ENCODE measurements at regions not wholly inside any gene's neighbourhood (a gene's known extent, or its start where the extent isn't known, plus 50 kb on each side); places are given as distances from the start of the nearest gene placed in this dataset.
A peak's percentile ranks its signal among the peaks of the same experiment; 100 is the strongest.

DNA sequence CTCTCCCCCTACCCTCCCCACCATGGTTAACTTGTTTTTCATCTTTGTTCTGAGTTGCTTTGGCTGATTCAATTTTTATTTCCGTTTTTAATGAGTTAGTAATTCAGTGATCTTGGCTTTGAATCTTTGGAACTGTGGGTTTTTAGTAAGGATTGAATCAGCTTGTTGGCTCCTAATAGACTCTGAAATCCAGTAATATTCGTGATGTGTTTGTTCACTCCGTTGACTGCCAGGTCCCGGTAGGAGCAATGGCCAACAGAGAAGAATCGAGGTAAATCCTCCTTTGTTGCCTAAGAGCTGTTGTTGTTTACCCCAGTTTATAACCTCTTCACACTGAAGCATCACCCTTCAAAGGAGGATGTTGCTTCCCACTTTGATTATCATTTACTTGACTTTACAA lies 92.7 kb downstream of the PCSK1 start:
- no peaks in the 10 kb centered on the region for H3K36me3 ChIP-seq (ENCODE audit: control insufficient read depth, insufficient read depth, low read length)
- H3K4me3 ChIP-seq (ENCODE audit: low read length): no peak overlapping the region
- H3K27me3 ChIP-seq (ENCODE audit: control insufficient read depth, insufficient read depth, low read length): no peaks in the 10 kb centered on the region
- H3K9ac ChIP-seq (ENCODE audit: low read length): no peak overlapping the region
- H3K9me3 ChIP-seq (ENCODE audit: control insufficient read depth, low read length): no peaks in the 10 kb centered on the region
- peaks cover 13% of the 10 kb centered on the region for H3K4me1 ChIP-seq (ENCODE audit: control insufficient read depth, insufficient read depth, low read length)

- no peak overlapping the region for H3K9ac ChIP-seq (ENCODE audit: low read length)
- H3K27me3 ChIP-seq (ENCODE audit: control insufficient read depth, insufficient read depth, low read length): no peaks in the 10 kb centered on the region
- no peaks in the 10 kb centered on the region for H3K36me3 ChIP-seq (ENCODE audit: control insufficient read depth, insufficient read depth, low read length)
- H3K4me3 ChIP-seq (ENCODE audit: low read length): no peak overlapping the region
- peaks cover 13% of the 10 kb centered on the region for H3K4me1 ChIP-seq (ENCODE audit: control insufficient read depth, insufficient read depth, low read length)
- no peaks in the 10 kb centered on the region for H3K9me3 ChIP-seq (ENCODE audit: control insufficient read depth, low read length)
Observed at GRCh38 chr5:96339862-96340261, 93.2 kb downstream of the PCSK1 start.

- Histone ChIP-seq H3K9ac (ENCODE audit: low read length) (no peak overlapping the region), H3K4me1 (ENCODE audit: control insufficient read depth, insufficient read depth, low read length) (peaks cover 13% of the 10 kb centered on the region), H3K36me3 (ENCODE audit: control insufficient read depth, insufficient read depth, low read length) (no peaks in the 10 kb centered on the region), H3K27me3 (ENCODE audit: control insufficient read depth, insufficient read depth, low read length) (no peaks in the 10 kb centered on the region), H3K4me3 (ENCODE audit: low read length) (no peak overlapping the region), H3K9me3 (ENCODE audit: control insufficient read depth, low read length) (no peaks in the 10 kb centered on the region)
Observed at GRCh38 chr5:96338624-96339415, 94.2 kb downstream of the PCSK1 start.

- H3K36me3 ChIP-seq (ENCODE audit: control insufficient read depth, insufficient read depth, low read length): no peaks in the 10 kb centered on the region
- no peak overlapping the region for H3K9ac ChIP-seq (ENCODE audit: low read length)
- no peaks in the 10 kb centered on the region for H3K27me3 ChIP-seq (ENCODE audit: control insufficient read depth, insufficient read depth, low read length)
- H3K4me1 ChIP-seq (ENCODE audit: control insufficient read depth, insufficient read depth, low read length): peaks cover 13% of the 10 kb centered on the region
- H3K9me3 ChIP-seq (ENCODE audit: control insufficient read depth, low read length): no peaks in the 10 kb centered on the region
- H3K4me3 ChIP-seq (ENCODE audit: low read length): no peak overlapping the region
Observed at GRCh38 chr5:96338091-96338490, 95.0 kb downstream of the PCSK1 start.

- Histone ChIP-seq H3K9me3 (ENCODE audit: control insufficient read depth, low read length) (no peaks in the 10 kb centered on the region), H3K36me3 (ENCODE audit: control insufficient read depth, insufficient read depth, low read length) (no peaks in the 10 kb centered on the region), H3K9ac (ENCODE audit: low read length) (no peak overlapping the region), H3K4me1 (ENCODE audit: control insufficient read depth, insufficient read depth, low read length) (peaks cover 19% of the 10 kb centered on the region), H3K4me3 (ENCODE audit: low read length) (no peak overlapping the region), H3K27me3 (ENCODE audit: control insufficient read depth, insufficient read depth, low read length) (no peaks in the 10 kb centered on the region)
Observed at GRCh38 chr5:96337048-96337781, 95.8 kb downstream of the PCSK1 start.

- peaks cover 25% of the 10 kb centered on the region for H3K4me1 ChIP-seq (ENCODE audit: control insufficient read depth, insufficient read depth, low read length)
Observed at GRCh38 chr5:96336351-96336985, 96.6 kb downstream of the PCSK1 start.

GRCh38 chr5:96335873-96336272 lies 97.2 kb downstream of the PCSK1 start:
- H3K27me3 ChIP-seq (ENCODE audit: control insufficient read depth, insufficient read depth, low read length): no peaks in the 10 kb centered on the region
- no peaks in the 10 kb centered on the region for H3K36me3 ChIP-seq (ENCODE audit: control insufficient read depth, insufficient read depth, low read length)
- peaks cover 29% of the 10 kb centered on the region for H3K4me1 ChIP-seq (ENCODE audit: control insufficient read depth, insufficient read depth, low read length)
- no peak overlapping the region for H3K4me3 ChIP-seq (ENCODE audit: low read length)
- no peaks in the 10 kb centered on the region for H3K9me3 ChIP-seq (ENCODE audit: control insufficient read depth, low read length)
- H3K9ac ChIP-seq (ENCODE audit: low read length): peak overlapping the region; percentile 12

More at GRCh38 chr5:96336351-96336985, 96.6 kb downstream of the PCSK1 start:
- Histone ChIP-seq H3K27me3 (ENCODE audit: control insufficient read depth, insufficient read depth, low read length) (no peaks in the 10 kb centered on the region), H3K4me3 (ENCODE audit: low read length) (no peak overlapping the region), H3K9me3 (ENCODE audit: control insufficient read depth, low read length) (no peaks in the 10 kb centered on the region), H3K36me3 (ENCODE audit: control insufficient read depth, insufficient read depth, low read length) (no peaks in the 10 kb centered on the region), H3K9ac (ENCODE audit: low read length) (peak overlapping the region; percentile 12)

DNA sequence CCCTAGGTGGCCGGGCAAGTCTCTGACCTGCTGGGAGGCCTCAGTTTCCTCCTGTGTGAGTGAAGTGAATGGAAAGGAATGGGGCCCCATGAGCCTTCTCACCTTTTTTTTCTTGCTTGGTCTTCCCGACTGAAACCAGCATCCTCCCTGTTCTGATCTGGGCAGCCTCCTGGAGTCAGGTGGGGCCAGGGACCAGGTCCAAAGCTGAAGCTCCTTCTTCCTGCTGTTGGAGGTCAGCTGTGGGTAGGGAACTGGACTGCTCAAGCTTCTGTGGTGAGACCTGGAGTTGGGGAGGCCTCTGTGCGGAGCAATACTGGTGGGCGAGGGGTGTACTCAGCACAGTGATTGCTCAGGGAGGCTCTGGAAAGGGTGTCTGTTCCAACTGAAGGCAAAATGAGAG lies 99.7 kb downstream of the PCSK1 start:
- Histone ChIP-seq H3K4me1 (ENCODE audit: control insufficient read depth, insufficient read depth, low read length) (peaks cover 23% of the 10 kb centered on the region), H3K36me3 (ENCODE audit: control insufficient read depth, insufficient read depth, low read length) (no peaks in the 10 kb centered on the region), H3K9me3 (ENCODE audit: control insufficient read depth, low read length) (no peaks in the 10 kb centered on the region), H3K27me3 (ENCODE audit: control insufficient read depth, insufficient read depth, low read length) (no peaks in the 10 kb centered on the region), H3K9ac (ENCODE audit: low read length) (no peak overlapping the region), H3K4me3 (ENCODE audit: low read length) (no peak overlapping the region)

DNA sequence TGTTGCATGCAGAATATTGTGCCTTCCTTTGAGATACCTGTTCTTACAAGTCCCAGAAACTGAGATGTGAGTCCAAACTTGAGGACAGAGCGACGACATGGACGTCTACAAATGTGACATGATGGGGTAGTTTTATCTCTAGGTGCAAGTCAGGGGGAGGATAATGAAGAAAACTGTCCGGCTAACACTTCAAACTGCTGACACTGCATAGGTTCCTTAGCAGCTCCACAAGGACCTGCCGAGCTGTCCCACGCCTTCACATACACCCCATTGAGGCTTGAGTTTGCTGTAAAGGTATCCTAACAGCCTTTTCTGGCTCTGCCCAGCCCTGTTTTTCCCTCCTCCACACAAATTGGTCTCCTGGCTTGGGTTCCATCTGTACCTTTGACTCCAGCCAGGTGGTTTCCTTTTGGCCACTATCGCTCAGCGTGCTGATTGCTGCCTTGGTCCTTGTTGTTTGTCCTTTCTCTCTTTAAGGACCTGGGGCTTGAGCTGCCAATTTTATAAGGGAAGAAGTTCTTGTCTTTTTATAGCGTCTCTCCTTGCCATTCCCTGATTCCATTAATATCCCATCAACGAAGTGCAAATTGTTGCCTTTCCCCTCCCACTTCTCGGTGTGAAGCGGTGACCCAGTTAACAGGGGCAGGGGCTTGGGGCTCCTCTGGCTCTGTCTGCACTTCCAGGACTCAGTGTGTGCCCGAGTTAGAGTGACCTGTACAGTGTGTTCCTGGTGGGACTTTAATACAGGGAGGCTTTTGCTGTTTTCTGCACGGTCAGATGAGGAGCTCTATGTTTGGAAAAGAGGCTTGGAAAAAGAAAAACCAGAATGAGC lies 100.3 kb downstream of the PCSK1 start:
- Histone ChIP-seq H3K9me3 (ENCODE audit: control insufficient read depth, low read length) (no peaks in the 10 kb centered on the region), H3K4me1 (ENCODE audit: control insufficient read depth, insufficient read depth, low read length) (peaks cover 21% of the 10 kb centered on the region), H3K9ac (ENCODE audit: low read length) (no peak overlapping the region), H3K4me3 (ENCODE audit: low read length) (no peak overlapping the region), H3K27me3 (ENCODE audit: control insufficient read depth, insufficient read depth, low read length) (no peaks in the 10 kb centered on the region), H3K36me3 (ENCODE audit: control insufficient read depth, insufficient read depth, low read length) (no peaks in the 10 kb centered on the region)

DNA sequence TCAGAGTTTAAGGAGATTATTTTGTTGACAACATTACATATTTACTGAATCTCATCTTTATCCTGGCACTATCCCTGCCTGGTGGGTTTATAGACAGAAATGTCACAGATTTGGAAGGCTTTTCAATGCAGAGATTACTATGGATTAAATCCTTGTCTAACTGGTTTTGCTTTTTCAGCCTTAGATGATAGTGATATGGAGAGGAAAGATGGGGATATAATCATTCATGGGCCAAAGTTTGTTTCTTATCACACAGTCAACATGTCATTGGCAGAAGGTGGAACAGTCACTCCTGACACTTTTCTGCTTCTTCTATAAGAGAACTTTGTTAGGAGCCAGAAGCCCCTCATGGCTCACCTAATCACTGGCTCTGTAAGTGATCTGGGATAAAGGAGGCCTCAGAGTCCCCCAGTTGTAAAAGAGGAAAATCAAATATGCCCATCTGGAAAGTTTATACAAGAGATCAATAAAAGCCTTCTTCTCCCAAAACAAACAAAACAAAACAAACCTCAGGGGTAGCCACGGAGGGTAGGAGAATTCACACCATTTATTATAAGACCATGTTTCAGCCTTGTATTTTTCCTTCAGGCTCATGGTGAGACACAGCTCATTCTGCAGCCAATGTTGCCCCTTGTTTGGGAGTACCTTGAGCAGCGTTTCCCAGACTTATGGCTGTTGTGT lies 101.2 kb downstream of the PCSK1 start:
- H3K4me1 ChIP-seq (ENCODE audit: control insufficient read depth, insufficient read depth, low read length): peaks cover 21% of the 10 kb centered on the region
- no peaks in the 10 kb centered on the region for H3K36me3 ChIP-seq (ENCODE audit: control insufficient read depth, insufficient read depth, low read length)
- no peak overlapping the region for H3K9ac ChIP-seq (ENCODE audit: low read length)
- H3K4me3 ChIP-seq (ENCODE audit: low read length): no peak overlapping the region
- H3K27me3 ChIP-seq (ENCODE audit: control insufficient read depth, insufficient read depth, low read length): no peaks in the 10 kb centered on the region
- no peaks in the 10 kb centered on the region for H3K9me3 ChIP-seq (ENCODE audit: control insufficient read depth, low read length)

DNA sequence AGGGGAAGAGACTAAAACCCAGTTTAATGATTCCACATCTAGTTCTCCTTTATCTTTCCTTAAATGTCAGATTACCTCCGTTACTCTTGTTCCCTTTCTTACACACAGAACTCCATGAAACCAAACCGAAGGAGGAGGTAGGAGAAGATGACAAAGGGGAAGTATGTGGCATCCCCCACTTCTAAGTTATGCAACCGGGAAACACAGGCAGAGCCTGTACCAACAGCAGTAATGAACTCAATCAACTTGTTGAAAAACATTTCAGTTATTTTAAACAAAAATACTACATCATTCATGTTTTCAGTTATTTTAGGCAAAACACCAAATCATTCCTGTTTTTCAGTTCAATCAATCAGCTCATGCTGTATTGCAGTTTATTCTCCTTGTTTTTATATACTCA lies 101.8 kb downstream of the PCSK1 start:
- no peaks in the 10 kb centered on the region for H3K9me3 ChIP-seq (ENCODE audit: control insufficient read depth, low read length)
- peaks cover 21% of the 10 kb centered on the region for H3K4me1 ChIP-seq (ENCODE audit: control insufficient read depth, insufficient read depth, low read length)
- no peaks in the 10 kb centered on the region for H3K36me3 ChIP-seq (ENCODE audit: control insufficient read depth, insufficient read depth, low read length)
- no peak overlapping the region for H3K4me3 ChIP-seq (ENCODE audit: low read length)
- H3K27me3 ChIP-seq (ENCODE audit: control insufficient read depth, insufficient read depth, low read length): no peaks in the 10 kb centered on the region
- H3K9ac ChIP-seq (ENCODE audit: low read length): no peak overlapping the region

Data from mucosa of stomach (tissue), 1 donor.